Eye (tissue), 1 donor: ENCODE measurements at regions not wholly inside any gene's neighbourhood (a gene's known extent, or its start where the extent isn't known, plus 50 kb on each side); places are given as distances from the start of the nearest gene placed in this dataset.

Experiments used
- DNase-seq: peaks from one replicate; pipeline ENCODE4 v3.0.0-alpha.2; 2015

DNA sequence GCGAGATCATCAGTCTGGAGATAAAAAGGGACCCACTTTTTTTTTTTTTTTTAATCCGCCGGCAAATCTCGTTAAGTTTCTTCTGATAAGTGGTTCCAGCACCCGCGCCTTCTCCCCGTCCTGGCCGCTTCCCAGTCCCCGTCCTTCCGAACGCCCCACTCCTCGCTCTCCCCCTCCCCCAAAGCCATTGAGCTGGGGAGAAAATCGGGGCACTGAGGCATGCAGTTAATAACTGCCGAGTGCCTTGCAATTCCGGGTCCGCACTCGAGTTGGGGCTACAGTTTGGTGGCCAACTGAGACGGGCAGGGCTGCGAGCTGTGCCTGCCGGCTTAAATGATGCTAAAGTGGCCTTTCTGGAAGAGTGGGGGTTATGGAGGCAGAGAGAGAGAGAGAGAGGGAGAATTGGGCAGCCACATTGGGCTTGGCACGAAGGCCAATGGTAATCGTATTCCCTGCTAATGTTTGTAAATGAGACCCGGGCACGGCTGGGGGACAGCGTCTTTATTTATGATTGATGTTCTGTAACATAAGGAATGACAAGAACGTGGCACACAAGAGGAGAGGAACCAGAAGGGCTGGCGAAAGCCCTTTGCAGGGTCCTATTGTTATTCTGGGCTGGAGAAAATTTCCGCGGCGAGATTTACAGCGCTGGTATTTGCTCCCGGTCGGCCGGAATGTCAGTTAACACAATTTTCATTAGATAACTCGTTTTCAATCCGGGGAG, 115.4 kb upstream of the MYL2 start:
- DNase-seq = peak; percentile 90

DNA sequence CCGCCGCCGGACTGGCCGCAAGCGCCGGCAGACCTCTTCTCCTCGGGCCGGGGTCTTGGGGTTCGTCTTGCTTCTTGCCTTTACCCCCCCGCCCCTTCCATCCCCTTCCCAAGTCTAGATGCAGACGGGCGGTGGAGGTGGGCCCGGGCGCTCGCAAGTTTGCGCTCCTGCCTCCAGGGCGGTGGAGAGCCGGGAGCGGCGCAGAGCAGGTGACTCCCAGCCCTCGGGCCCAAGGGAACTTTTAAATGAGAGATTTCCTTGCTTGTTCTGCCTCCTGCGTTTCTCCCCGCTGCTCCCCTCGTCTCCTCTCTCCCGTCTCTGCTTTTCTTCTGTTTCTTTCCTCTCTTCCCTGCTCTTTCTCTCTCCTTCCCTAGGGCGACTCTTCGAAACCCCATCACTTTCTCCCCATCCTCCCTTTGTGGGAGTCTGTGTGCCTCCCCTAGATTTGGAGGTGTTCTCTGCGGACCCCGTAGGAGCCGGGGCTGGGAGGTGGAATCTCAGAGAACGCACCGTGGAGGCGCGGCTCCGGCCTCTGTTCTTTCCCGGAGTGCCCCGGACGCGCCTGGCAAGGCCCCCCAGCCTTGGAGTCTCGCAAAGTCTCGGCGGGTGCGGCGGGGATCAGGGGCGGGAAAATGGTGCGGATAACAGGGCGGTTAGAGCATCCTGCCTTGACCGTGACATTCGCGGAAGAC, 114.7 kb upstream of the MYL2 start:
- DNase-seq = peak; percentile 79

DNA sequence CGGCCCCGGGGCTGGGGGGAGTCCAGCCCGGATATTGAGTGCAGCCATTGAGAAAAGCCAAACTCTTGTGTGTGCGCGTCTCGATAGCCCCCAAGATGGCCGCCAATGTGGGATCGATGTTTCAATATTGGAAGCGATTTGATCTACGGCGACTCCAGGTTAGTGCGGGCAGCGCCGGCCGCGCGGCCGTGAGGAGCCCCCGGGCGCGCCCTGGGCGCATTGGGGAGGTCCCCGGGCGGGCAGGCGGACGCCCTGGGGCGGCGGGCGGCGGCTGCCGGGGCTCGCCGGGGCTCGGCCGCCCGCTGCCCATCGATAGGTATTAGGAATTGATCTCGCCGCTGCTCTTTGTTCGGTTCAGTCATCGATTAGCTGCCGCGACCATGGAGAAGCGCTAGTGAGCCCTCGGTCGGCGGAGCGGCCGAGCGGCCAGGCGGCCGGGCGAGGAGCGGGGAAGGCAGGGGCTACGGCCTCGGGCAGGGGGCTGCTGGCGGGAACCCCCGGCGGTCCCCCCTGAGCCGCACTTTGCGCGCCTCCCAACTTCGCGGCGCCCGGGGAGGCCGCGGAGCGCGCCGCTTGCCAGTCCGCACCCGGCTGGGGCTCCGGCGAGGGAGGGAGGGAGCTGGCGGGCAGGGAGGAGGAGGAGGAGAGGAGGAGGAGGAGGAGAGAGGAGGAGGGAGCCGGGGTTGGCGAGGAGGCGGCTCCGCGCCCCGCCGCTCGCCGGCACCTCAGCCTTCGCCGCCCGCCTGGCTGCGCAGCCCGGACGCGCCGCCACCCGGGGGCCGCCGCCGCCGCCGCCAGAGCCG, 113.9 kb upstream of the MYL2 start, which contains the start of gene CUX2:
Gene CUX2 (plus strand): TSS at position 83 of the 803 bp plus-strand sequence.
- DNase-seq = peak; percentile 80

DNA sequence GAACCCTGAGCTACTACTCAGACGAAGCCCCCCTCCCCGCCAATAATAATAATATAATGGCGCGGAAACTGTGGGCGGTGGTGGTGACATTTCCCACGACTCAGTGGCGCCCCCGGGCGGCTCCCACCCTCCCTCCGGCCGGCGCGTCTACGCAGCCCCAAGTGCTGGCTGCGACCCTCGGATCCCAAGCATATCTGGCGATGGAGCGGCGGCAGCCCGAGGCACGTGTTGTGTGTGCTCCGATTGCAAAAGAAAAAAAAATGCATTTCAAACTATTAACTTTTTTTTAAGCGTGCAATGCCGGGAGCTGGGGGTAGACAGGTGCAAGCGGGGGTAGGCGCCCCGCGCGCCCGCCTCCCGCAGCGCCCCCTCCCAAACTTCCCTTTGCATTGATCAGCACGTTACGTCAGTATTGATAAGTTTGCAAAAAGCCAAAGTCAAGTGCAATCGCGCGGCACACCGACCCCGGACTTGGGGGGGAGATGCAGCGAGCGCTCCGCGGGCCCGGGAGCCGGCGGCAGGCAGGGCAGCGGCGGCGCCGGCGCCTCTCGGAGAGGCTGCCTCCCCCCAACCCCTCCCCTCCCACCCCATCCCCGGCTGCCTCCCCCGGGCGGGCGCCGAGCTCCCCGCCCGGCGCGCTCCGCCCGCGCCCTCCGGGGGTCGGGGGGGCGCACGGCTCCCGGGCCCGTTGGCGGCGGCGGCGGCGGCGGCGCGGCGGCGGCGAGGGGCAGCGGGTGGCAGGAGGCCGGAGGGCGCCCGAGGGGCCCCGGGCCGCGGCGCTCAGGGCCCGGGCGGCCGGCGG, 113.1 kb upstream of the MYL2 start:
- peak; percentile 90 for DNase-seq

DNA sequence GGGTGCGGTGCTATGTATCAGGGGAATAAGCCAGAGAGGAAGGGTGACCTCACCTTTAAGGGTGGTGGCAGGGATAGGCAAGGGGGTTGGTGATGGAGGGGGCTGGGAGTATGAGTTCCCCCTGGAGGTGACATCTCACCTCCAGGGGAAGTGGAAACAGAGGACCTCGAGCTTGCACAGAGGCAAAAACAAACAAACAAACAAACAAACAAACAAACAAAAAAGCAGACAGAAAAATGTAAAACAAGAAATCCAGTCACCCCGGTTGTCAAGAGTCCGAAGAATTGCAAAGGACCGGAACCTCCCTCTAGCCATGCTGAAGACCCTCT, 112.2 kb upstream of the MYL2 start:
- no peak for DNase-seq

DNA sequence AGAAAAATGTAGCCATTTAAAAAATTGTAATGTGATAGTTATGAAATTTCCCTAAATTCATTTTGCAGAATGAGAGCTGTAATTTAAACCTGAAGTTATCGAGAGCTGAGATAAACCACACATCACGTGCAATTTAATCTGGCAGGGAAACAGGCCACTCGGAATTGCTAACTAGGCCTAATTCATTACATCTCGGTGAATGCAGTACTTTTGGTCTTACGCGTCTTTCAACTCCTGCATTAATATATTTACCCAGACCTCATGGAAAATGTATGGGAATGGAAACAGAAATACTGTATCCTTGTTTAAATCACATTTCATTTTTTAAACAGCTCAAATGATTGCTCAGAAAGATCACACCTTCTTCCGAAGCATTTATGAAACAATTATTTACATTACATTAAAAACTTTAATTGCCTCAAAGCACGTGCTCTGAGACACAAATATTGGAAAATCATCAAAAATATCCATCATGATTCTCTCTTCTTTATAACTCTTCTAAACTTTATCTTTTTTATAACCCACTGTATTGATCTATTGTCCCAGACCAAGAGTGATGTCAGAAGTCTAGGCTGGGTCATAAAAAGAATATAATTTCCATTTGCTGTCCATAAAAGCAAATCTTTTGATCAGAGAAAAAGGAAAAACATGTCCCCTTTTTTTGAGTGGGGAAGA, 111.7 kb upstream of the MYL2 start:
- no peak for DNase-seq

DNA sequence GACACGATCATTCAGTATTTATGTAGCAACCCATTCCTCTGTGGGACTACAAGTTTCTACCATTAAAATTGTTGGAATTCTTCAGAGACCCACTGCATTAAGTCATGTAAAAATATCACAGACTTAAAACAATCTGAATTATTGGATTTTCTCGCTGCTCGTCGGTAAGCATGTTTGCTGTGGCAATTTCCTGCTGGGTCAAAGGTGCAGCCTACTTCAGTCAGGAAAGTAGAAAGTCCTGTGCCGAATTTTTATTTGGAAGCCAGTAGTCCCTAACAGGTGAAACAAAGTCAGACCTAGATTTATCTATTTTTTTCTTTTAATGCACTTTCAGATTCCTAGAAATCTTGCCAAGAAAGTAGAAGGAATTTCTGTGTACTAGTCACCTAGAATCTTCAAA, 110.4 kb upstream of the MYL2 start:
- no peak for DNase-seq

DNA sequence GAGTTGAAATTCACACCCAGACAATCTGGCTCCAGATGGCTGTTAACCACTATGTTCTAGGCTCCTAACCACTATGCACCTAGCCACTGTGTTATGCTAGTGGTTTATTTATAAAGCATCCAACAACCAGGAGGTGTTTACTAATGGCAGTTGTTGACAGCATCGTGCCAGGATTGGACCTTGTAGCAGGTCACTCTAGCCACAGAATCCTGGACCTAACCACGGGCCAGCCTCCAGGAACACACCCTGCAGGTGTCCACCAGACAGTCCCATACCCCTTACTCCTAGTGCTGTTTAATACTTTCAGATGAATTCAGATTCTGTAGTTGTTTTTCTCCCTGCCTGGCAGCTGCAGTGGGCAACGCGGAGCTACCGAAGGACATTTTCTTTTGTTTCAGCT, 109.4 kb upstream of the MYL2 start:
- no peak for DNase-seq

DNA sequence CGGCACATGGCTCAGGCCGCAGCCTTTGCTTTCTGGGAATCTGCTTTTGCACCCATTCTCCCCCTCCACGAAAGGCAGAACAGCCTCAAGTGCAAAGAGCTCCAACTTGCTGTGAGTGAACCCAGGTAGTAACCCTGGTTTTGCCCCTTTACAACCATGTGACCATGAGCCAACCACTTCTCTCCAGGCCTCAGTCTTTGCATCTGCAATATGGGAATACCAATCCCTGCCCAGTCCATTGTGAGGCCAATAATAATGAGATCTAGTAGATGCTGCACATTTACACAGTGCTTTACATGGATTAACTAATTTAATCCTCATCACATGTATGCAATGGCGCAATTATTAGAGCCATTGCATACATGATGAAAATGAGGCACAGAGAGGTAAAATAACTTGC, 108.9 kb upstream of the MYL2 start:
- no peak for DNase-seq

DNA sequence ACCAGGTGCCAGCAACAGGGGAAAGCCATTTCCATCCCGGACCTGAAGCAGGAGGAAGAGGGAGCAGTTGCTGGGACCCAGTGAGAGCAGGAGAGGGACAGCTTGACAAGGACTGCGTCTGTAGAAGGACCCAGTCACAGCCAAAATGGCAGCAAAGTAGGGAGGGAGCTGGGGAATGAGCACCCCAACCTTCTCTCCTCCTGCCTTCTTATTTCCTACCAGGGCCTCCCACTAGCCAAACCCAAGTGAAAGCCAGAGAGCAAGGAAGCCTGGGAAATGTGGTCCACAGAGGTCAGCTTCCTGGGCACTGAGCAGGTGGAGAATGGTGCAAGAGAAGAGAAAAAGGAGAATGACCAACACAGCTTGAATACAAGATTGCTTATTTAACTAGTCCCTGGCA, 108.5 kb upstream of the MYL2 start:
- DNase-seq = no peak

DNA sequence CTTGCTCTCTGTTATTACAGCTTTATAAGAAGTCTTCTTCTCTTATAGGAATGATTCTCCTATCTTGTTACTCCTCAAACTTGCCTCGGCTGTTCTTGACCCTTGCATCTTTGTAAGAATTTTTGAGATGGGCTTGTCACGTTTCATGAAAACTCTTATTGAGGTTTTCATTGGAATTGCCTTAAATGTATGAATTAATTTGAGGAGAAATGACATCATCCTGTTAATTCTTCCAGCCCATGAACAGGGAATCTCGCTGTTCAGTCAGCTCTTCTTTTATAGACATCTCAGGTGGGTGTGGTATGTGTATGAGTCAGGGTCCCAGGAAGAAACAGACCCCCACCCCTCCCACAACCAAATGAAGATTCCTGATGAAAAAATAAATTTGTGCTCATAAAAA, 107.1 kb upstream of the MYL2 start:
- no peak for DNase-seq

DNA sequence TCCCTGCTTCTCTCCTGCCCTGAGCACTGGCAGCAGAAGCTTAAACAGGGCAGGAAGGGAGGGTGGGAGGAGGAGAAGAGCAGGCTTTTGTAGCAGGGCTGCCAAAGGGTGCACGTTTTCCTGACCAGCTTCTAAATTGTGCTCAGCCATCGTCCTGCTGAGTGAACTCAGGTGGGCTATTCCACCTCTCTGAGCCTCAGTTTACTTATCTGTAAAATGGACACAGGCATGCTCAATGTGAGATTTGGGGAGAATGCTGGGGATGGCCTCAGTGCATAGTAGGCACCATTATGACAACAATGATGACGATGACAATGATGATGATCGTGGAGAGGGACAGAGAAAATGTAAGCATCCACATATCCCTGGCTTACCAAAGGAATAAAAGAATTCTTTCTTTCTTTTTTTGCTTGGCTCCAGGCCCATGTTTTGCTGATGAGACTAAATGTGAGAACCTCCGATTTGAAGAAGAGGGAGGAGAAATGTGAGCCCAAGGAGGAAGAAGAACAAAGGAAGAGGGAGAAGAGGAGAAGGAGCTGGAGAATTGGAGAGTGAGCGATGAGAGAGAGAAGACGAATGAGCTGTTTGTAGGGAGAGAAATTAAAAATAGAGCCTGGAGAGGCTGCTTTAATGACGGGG, 105.5 kb upstream of the MYL2 start:
- no peak for DNase-seq

DNA sequence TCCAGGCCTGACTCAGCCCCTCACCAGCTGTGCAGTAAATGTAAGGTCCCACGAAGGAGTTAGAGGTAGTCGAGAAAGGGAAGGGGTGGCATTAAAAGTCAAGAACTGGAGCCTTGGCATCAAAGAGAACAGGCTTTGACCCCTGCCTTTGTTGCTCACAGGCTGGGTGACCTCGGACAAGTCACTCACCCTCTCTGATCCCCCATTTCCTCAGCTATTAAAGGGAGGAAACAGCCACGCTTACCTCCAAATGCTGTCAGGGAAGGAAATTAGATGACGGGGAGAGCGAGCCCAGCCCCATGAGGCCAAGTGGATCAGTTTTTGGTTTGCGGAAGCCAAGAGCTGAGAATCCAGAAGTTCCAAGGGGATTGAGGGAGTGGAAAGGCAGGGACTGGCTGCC, 104.9 kb upstream of the MYL2 start:
- no peak for DNase-seq

DNA sequence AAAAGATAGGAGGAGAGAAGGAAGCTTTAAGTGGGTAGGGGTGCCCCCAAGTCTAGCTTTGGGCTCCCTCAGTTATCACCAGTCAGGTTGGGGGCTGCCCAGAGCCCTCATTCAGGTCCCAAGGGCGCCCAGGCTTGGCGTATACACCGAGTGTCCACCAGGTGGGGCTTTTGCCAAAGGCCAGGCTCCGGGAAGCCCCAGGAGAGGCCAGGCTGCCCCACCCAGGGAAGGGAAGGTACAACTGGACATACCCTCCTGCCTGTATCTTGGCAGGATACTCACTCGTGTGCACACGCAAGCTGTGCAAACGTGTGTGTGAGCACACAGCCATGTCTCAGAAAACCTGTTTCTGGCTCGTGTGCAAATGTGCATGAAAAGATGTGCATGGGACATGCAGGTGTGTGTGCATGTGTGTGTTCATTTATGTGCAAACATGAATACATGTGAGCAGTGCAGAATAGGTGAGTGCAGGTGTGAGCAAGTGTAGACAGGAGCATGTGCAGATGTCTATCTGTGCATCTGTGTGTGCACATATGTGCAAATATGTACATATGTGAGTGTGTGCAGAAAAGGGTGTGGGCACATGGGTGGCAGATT, 103.9 kb upstream of the MYL2 start:
- DNase-seq = peak; percentile 78

DNA sequence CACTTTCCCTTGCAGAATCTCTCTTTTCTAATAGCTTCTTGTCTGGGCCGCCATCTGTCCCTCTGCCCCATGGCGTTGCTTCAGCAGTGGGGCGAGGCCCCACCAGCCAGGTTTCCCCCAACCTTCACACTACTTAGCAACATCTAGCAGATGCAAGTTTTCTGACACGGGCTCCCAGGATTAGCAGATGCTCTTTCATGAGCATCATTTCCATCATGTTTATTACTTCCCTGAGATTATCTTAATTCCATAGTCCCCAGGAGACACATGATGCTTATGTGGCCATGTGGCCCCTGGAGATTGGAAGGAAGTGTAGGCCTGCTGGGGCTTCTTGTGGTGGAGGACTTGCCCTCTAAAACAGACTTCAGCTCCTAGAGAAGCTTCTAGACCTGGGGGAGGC, 102.0 kb upstream of the MYL2 start:
- DNase-seq = no peak

DNA sequence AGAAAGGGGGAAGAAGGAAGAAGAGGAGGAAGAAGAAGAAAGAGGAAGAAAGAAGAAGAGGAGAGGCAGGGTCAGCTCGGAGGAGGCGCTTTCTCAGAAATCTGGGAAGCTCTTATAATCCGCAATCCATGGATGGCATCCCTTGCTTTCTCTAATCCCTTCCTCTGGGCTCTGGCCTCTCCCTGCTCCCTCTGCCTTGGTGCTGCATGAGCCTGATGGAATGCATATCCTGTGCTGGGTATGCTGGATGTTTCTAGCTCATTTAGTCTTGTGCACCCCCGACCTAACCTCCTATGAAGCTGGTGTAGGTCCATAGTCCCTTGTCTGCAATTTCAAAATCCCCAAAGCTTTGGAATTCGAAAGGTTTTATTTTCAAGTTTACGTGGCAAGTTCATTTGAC, 94.2 kb upstream of the MYL2 start:
- no peak for DNase-seq

DNA sequence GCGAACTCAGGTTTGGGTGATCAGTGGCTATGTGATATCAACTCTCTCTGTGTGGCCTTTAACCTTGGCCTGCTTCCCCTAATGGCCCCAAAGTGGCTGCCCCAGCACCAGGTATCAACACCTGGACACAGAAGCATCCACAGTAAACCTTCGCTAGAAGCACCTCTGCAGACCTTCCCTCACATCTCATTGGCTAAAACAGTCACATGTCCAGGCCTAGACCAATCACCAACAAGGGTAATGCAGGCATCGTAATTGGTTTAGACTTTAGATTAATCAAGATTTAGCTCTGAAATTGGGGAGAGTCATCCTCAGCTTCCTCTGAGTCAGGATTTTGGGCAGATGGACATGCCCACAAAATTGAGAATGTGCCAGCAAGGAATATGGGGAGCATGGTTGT, 92.5 kb upstream of the MYL2 start:
- DNase-seq = no peak

DNA sequence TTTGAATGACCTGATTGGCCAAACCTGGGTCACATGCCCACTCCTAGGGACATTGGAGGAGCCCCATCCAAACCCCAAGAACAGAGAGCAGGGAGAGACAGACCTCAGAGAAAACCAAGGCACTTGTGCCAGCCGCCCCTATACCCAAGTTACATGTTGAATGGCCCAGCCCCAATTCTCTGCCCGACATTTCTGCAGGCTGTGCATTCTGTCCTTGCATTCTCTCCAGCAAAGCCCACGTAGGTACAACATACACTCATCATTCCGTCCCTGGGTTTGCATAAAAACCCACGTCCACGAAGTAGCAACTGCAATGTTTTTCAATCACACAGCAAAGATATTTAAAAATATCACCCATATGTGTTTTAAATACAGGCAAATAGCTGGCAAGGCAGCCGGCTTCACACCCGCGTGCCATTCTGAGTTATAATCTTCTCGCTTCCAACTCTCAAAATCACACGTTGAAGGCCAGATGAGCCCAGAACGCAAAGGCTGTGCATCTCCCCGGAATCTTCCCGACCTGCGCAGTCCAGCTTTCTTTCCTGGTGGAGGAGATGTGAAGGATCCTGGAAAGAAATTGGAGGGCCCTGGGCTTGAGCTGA, 91.7 kb upstream of the MYL2 start:
- DNase-seq = no peak

DNA sequence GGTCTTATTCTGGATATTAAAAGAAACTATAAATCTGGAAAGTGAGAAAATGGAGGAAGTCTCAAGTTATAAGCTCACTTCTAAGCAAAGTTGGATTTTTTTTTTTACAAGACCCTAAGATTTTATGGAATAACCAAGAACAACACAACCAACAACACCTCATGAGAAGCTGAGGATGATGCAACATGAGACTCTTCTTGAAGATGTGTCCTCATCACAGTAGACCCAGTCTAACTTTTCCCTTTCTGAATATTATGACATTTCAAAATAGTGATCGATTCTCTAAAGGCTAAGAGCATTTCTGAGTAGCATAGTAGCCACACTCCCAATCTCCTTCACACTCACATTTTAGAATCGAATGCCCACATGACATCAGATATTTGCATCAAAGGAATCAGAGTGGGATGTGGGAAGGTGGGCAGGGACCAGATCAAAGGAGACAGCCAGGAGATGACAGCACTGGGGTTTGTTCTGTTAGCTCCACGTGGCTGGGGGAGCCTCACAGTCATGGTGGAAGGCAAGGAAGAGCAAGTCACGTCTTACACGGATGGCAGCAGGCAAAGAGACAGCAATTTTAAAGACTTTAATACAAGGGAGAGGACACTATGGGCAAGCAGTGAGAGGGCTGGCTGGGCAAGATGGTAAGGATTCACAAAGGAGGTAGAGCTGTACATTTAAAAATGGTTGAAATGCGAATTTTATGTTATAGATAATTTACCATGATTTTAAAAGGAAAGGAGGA, 90.7 kb upstream of the MYL2 start:
- DNase-seq = no peak

DNA sequence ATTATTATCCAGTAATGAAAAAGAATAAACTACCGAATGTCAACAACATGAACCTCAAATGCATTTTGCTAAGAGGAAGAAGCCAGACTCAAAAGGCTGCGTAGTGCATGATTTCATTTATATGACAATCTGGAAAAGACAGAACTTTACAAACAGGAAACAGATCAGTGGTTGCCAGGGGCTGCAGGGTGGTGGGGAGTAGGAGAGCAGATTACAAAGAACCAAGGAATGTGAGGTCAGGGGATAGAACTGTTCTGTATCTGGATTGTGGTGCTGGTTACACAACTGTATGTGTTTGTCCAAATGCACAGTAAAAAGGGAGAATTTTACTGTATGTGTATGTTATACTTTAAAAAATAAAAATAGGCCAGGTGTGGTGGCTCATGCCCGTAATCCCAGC, 89.7 kb upstream of the MYL2 start:
- DNase-seq = no peak

DNA sequence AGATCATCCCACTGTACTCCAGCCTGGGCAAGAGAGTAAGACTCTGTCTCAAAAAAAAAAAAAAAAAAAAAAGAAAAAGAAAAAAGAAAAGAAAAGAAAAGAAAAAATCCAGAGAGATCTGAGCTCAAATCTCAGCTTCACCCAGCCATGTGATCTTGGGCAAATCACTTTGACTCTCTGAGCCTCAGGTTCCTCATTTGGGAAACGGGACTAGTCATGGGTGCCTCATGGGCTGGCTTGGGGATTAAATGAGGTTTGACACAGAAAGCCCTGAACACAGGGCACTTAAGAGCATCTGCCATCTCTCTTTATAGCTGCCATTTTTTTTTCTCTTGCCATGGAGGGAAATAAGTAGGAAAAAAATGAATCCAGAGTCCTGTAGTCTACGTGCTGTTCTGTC, 86.2 kb upstream of the MYL2 start:
- no peak for DNase-seq
